B cell (primary cell): ENCODE measurements at regions not wholly inside any gene's neighbourhood (a gene's known extent, or its start where the extent isn't known, plus 50 kb on each side); places are given as distances from the start of the nearest gene placed in this dataset.

Source experiments
- EZH2 ChIP-seq: IDR thresholded peaks from 2 replicates; pipeline ENCODE4 v1.6.1; 2012; ENCODE audit warnings: borderline replicate concordance, low read depth, mild to moderate bottlenecking, moderate library complexity, low read length; ENCODE audit not compliant: insufficient read depth, poor library complexity, severe bottlenecking
- TF ChIP-seq, protein P1 (sequence below): fragments of 200-600 bp; IDR thresholded peaks from one replicate; pipeline ENCODE4 v1.8.0; 2022; ENCODE audit warnings: antibody characterized with exemption, mild to moderate bottlenecking

GRCh38 chr3:71964170-71964569, 179.2 kb upstream of the PROK2 start:
- TF ChIP-seq, protein P1, sequence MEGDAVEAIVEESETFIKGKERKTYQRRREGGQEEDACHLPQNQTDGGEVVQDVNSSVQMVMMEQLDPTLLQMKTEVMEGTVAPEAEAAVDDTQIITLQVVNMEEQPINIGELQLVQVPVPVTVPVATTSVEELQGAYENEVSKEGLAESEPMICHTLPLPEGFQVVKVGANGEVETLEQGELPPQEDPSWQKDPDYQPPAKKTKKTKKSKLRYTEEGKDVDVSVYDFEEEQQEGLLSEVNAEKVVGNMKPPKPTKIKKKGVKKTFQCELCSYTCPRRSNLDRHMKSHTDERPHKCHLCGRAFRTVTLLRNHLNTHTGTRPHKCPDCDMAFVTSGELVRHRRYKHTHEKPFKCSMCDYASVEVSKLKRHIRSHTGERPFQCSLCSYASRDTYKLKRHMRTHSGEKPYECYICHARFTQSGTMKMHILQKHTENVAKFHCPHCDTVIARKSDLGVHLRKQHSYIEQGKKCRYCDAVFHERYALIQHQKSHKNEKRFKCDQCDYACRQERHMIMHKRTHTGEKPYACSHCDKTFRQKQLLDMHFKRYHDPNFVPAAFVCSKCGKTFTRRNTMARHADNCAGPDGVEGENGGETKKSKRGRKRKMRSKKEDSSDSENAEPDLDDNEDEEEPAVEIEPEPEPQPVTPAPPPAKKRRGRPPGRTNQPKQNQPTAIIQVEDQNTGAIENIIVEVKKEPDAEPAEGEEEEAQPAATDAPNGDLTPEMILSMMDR, result no peak
- no peak for TF ChIP-seq EZH2
